CD4-positive, alpha-beta T cell treated with Interleukin-15 for 4 hours (primary cell): ENCODE measurements at regions not wholly inside any gene's neighbourhood (a gene's known extent, or its start where the extent isn't known, plus 50 kb on each side); places are given as distances from the start of the nearest gene placed in this dataset.
"Not testable (repeated sequence)": the region's sequence is repeated elsewhere in the genome, so short reads cannot be mapped to it uniquely, and the experiment has no call there.

Experiments used
- DNase-seq: peaks from one replicate; pipeline ENCODE4 v3.0.0-alpha.2; 2020; ENCODE audit warnings: low spot score

GRCh38 chr6:145069966-145070365 lies 665.4 kb downstream of the EPM2A start:
- DNase-seq = no peak

GRCh38 chr6:145070791-145071190 lies 664.5 kb downstream of the EPM2A start:
- DNase-seq = no peak

GRCh38 chr6:145071836-145072235 lies 663.5 kb downstream of the EPM2A start:
- no peak for DNase-seq

GRCh38 chr6:145073811-145074210 lies 661.5 kb downstream of the EPM2A start:
- DNase-seq = no peak

- DNase-seq = no peak
Measured at GRCh38 chr6:145074805-145075204, 660.5 kb downstream of the EPM2A start.

GRCh38 chr6:145075425-145075824 lies 659.9 kb downstream of the EPM2A start:
- no peak for DNase-seq

GRCh38 chr6:145076115-145076841 lies 659.0 kb downstream of the EPM2A start:
- DNase-seq = no peak

- no peak for DNase-seq
Measured at GRCh38 chr6:145077382-145077781, 657.9 kb downstream of the EPM2A start.

- no peak for DNase-seq
Measured at GRCh38 chr6:145080651-145081050, 654.7 kb downstream of the EPM2A start.

- DNase-seq = no peak
Measured at GRCh38 chr6:145081677-145082076, 653.6 kb downstream of the EPM2A start.

GRCh38 chr6:145082359-145082758 lies 653.0 kb downstream of the EPM2A start:
- DNase-seq = no peak

- DNase-seq = no peak
Measured at GRCh38 chr6:145086197-145086596, 649.1 kb downstream of the EPM2A start.

GRCh38 chr6:145087034-145087433 lies 648.3 kb downstream of the EPM2A start:
- no peak for DNase-seq

- DNase-seq = no peak
Measured at GRCh38 chr6:145090801-145091585, 644.3 kb downstream of the EPM2A start.

- DNase-seq = no peak
Measured at GRCh38 chr6:145091586-145092142, 643.7 kb downstream of the EPM2A start.

GRCh38 chr6:145092554-145092953 lies 642.8 kb downstream of the EPM2A start:
- DNase-seq = no peak

GRCh38 chr6:145093226-145093625 lies 642.1 kb downstream of the EPM2A start:
- no peak for DNase-seq

- no peak for DNase-seq
Measured at GRCh38 chr6:145096846-145097245, 638.5 kb downstream of the EPM2A start.

GRCh38 chr6:145098127-145098526 lies 637.2 kb downstream of the EPM2A start:
- not testable (repeated sequence) for DNase-seq

GRCh38 chr6:145099713-145100112 lies 635.6 kb downstream of the EPM2A start:
- DNase-seq = no peak

- no peak for DNase-seq
Measured at GRCh38 chr6:145110109-145110508, 625.2 kb downstream of the EPM2A start.

- not testable (repeated sequence) for DNase-seq
Measured at GRCh38 chr6:145111407-145111806, 623.9 kb downstream of the EPM2A start.

- no peak for DNase-seq
Measured at GRCh38 chr6:145112711-145113148, 622.6 kb downstream of the EPM2A start.
